A549 (cell line): ENCODE measurements at regions not wholly inside any gene's neighbourhood (a gene's known extent, or its start where the extent isn't known, plus 50 kb on each side); places are given as distances from the start of the nearest gene placed in this dataset.

ENCODE experiments used
- BHLHE40 ChIP-seq: IDR thresholded peaks from 2 replicates; pipeline ENCODE4 v1.6.1; 2012; ENCODE audit warnings: low read depth, low read length, inconsistent platforms
- CBX2 ChIP-seq: fragments of 200-600 bp; sonication (generic); IDR thresholded peaks from 2 replicates; pipeline ENCODE4 v1.6.1; 2016; ENCODE audit warnings: low read depth, mild to moderate bottlenecking, borderline replicate concordance
- CTCF ChIP-seq: fragments of >200 bp; sonication (Bioruptor Twin); formaldehyde crosslinking; IDR thresholded peaks from 3 replicates; pipeline ENCODE4 v1.5.1; 2016
- EP300 ChIP-seq, 2 experiments: fragments of >200 bp; sonication (Bioruptor Twin); formaldehyde crosslinking; IDR thresholded peaks; 2 replicates in 1 of 2; 3 replicates in 1 of 2; pipeline ENCODE4 v1.6.1; 2016 to 2017
- HMGXB4 ChIP-seq: fragments of 250-450 bp; sonication (Bioruptor Pico); IDR thresholded peaks from 2 replicates; pipeline ENCODE4 v1.5.0; 2021; ENCODE audit warnings: mild to moderate bottlenecking, moderate library complexity, borderline replicate concordance
- MAX ChIP-seq: IDR thresholded peaks from 2 replicates; pipeline ENCODE4 v1.6.1; 2012
- RCOR1 ChIP-seq: fragments of 150-350 bp; IDR thresholded peaks from 2 replicates; pipeline ENCODE4 v1.6.1; 2014; ENCODE audit warnings: antibody characterized with exemption, low read length, low read depth
- REST ChIP-seq: fragments of 200-600 bp; sonication (generic); IDR thresholded peaks from 2 replicates; pipeline ENCODE4 v1.6.1; 2016; ENCODE audit warnings: antibody characterized with exemption, mild to moderate bottlenecking, moderate library complexity

DNA sequence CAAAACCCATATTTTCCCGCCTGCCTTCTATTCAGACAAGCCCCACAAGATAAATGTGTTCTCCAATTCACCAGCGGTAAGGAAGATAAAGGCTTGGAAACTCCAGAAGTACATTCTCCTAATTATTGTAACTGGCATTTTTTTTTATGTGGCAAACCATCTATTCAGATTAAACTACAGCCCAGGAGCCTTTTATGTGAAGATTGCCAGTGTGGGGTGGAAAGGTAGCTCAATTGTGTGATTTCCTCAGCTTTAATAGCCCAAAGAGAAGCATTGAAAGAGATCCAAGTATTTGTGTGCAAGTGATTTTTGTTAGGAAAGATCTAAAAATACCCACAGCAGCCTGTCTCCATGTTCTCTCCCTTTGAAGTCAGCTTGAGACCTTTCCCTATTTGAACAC is 451.4 kb upstream of the CCL2 start:
- TF ChIP-seq MAX: no peak
- TF ChIP-seq CTCF: no peak
- no peak for TF ChIP-seq REST
- no peak for TF ChIP-seq EP300 (IDR thresholded peaks at IDR 0.05)
- no peak for TF ChIP-seq CBX2
- no peak for TF ChIP-seq BHLHE40
- TF ChIP-seq RCOR1: no peak
- TF ChIP-seq HMGXB4 (CRISPR knock-in tag): no peak
